Heart left ventricle (tissue), 16 donors: ENCODE measurements at regions not wholly inside any gene's neighbourhood (a gene's known extent, or its start where the extent isn't known, plus 50 kb on each side); places are given as distances from the start of the nearest gene placed in this dataset.

ENCODE experiments used
- ATAC-seq, 4 donors: fragments of 200-7000 bp; cut with Tn5 transposase; one replicate each; pipeline ENCODE4 v1.9.1; 2020 to 2022; ENCODE audit warnings: moderate library complexity in 4 of 4, mild to moderate bottlenecking in 3 of 4, moderate number of reproducible peaks in 1 of 4
- DNase-seq, 5 donors: peaks; one replicate each; pipeline ENCODE4 v3.0.0-alpha.2; 2020
- H3K27ac ChIP-seq, 12 donors: fragments of 200-600 bp; sonication (generic) in 4 of 12; one replicate each; pipeline versions ENCODE4 v1.5.0 to v1.8.0; 2016 to 2022; ENCODE audit warnings: mild to moderate bottlenecking in 2 of 12
- H3K27me3 ChIP-seq, 9 donors: fragments of 200-600 bp; sonication (generic) in 2 of 9; one replicate each; pipeline versions ENCODE4 v1.5.1 to v1.8.0; 2016 to 2022; ENCODE audit warnings: mild to moderate bottlenecking in 3 of 9
- H3K36me3 ChIP-seq, 9 donors: fragments of 200-600 bp; sonication (generic) in 2 of 9; one replicate each; pipeline versions ENCODE4 v1.5.0 to v1.8.0; 2018 to 2022; ENCODE audit warnings: mild to moderate bottlenecking in 2 of 9
- H3K4me1 ChIP-seq, 12 donors: fragments of 200-600 bp; sonication (generic) in 4 of 12; one replicate each; pipeline versions ENCODE4 v1.5.0 to v1.8.0; 2016 to 2022; ENCODE audit warnings: mild to moderate bottlenecking in 3 of 12
- H3K4me3 ChIP-seq, 12 donors: fragments of 200-600 bp; sonication (generic) in 4 of 12; one replicate each; pipeline versions ENCODE4 v1.5.0 to v1.8.0; 2017 to 2022; ENCODE audit warnings: mild to moderate bottlenecking in 9 of 12, moderate library complexity in 4 of 12
- H3K9me3 ChIP-seq, 12 donors: fragments of 200-600 bp; sonication (generic) in 4 of 12; one replicate each; pipeline versions ENCODE4 v1.5.0 to v1.8.0; 2016 to 2022; ENCODE audit warnings: mild to moderate bottlenecking in 1 of 12
- POLR2A ChIP-seq, 2 donors: fragments of 450-650 bp; IDR thresholded peaks; one replicate each; pipeline ENCODE4 v1.6.1; 2017; ENCODE audit warnings: antibody characterized with exemption in 2 of 2, mild to moderate bottlenecking in 2 of 2, moderate library complexity in 2 of 2
- WGBS, 4 donors: extraction: QIAGEN DNeasy Blood & Tissue Kit in 2 of 4; methylation state at CpG; one replicate each; pipeline versions ENCODE4 v1.1.5 to v1.1.7; 2013 to 2018; 5-methylcytosine and 5-hydroxymethylcytosine counted together
- intact Hi-C, 10 donors: fragments of 100-400 bp; cut with DNase I; formaldehyde crosslinking; loops; one replicate each; pipeline versions ENCODE4 v1.11.1 to v1.14.2; 2022
- TF ChIP-seq, protein P1 (sequence below), 12 donors: fragments of 200-600 bp; sonication (generic) in 4 of 12; IDR thresholded peaks; one replicate each; pipeline versions ENCODE4 v1.5.0 to v1.8.0; 2018 to 2022; ENCODE audit warnings: antibody characterized with exemption in 12 of 12, mild to moderate bottlenecking in 5 of 12
- donor health status: ischemic (EF 13 %, LVEDD 7.1; RV severe dilation, severe dysfunction).
- donor health status: healthy with polysubstance abuse.
- donor health status: DM: no; HTN: yes; CAD: no.
- donor health status: DM: no; HTN: no; CAD: no.
- donor health status: ischemic (EF 25% LVEDD 6.9; RV normal size, moderate dysfunction).
- donor health status: ischemic (EF 25% LVEDD 5.7; RV mildly dilated, moderate dysfunction).
- donor health status: healthy.
- donor health status: DM: yes; HTN: yes; CAD: no.
- donor health status: ischemic (EF 35%, LVEDD 5.7; RV mildly dilated, moderate dysfunction).
- donor health status: nonischemic (EF 11% LVEDD 7.7; RV severe dilation, severe dysfunction).
- donor health status: DM: yes; HTN: yes; CAD: no.
- donor health status: PGD.
- donor health status: ischemic (EF 29% LVEDD 5.4; RV normal size, mild dysfunction).
- donor health status: nonischemic (EF 23%, LVEDD 6.1; RV moderate dilation, normal function).

DNA sequence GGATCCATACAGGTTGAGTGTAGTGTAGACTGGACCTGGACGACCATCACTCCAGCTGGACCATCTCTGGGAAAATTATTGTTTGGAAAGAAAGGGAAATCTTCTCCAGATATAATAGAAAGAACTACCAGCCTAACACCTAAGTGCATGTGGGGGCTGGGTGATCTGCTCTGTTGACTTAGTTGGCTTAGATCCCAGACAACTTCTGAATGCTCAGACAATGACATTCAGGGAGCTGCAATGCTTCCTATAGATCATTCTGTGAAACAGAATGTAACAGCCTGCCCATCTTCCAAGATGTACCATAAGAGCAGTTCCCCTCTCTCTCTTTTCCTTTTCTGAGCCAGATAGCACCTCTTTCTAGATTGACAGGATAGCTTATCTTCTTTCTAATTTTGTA, 572.8 kb upstream of the STXBP6 start:
- no peak overlapping the region for H3K27ac ChIP-seq
- H3K4me3 ChIP-seq, result no peak overlapping the region
- no peaks in the 10 kb centered on the region for H3K27me3 ChIP-seq
- DNase-seq (no peak), ATAC-seq (no peak)
- no peaks in the 10 kb centered on the region for H3K4me1 ChIP-seq
- no peak for TF ChIP-seq POLR2A (IDR thresholded peaks at IDR 0.05)
- TF ChIP-seq, protein P1, sequence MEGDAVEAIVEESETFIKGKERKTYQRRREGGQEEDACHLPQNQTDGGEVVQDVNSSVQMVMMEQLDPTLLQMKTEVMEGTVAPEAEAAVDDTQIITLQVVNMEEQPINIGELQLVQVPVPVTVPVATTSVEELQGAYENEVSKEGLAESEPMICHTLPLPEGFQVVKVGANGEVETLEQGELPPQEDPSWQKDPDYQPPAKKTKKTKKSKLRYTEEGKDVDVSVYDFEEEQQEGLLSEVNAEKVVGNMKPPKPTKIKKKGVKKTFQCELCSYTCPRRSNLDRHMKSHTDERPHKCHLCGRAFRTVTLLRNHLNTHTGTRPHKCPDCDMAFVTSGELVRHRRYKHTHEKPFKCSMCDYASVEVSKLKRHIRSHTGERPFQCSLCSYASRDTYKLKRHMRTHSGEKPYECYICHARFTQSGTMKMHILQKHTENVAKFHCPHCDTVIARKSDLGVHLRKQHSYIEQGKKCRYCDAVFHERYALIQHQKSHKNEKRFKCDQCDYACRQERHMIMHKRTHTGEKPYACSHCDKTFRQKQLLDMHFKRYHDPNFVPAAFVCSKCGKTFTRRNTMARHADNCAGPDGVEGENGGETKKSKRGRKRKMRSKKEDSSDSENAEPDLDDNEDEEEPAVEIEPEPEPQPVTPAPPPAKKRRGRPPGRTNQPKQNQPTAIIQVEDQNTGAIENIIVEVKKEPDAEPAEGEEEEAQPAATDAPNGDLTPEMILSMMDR (IDR thresholded peaks at IDR 0.05), result no peak
- WGBS, 4 donors, result 23 to 55% (median 26%) methylated on average over 1 of the region's 1 CpG
- intact Hi-C loops, result no loop called here
- no peaks in the 10 kb centered on the region for H3K36me3 ChIP-seq
- H3K9me3 ChIP-seq, result peaks cover 0 to 12% (median 0%) of the 10 kb centered on the region in 12 donors

DNA sequence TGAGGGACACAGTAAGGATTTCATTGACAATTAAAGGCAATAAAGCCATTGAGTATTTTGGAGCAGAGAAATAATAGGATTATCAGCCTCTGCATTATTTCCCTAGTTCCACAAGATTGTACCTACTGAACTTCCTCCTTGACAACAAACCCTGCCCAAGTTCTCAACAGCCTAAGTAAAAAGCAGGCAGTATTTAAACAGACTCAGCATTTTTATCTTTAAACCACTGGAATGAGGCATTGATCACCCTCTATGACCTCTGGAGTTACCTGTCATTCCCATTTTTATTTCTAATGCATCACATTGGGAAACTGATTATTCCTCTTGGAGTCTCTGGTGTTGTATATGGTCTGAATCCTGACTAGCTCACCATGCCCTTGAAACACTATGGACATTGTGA, 570.6 kb upstream of the STXBP6 start:
- Histone ChIP-seq H3K4me3 (no peak overlapping the region), H3K9me3 (peaks cover 0 to 33% (median 0%) of the 10 kb centered on the region in 12 donors), H3K36me3 (no peaks in the 10 kb centered on the region), H3K27me3 (no peaks in the 10 kb centered on the region), H3K27ac (no peak overlapping the region), H3K4me1 (no peaks in the 10 kb centered on the region)
- TF ChIP-seq POLR2A (IDR thresholded peaks at IDR 0.05), result no peak
- TF ChIP-seq, protein P1 (IDR thresholded peaks at IDR 0.05), result no peak
- intact Hi-C loops, result no loop called here
- DNase-seq (no peak), ATAC-seq (no peak)

DNA sequence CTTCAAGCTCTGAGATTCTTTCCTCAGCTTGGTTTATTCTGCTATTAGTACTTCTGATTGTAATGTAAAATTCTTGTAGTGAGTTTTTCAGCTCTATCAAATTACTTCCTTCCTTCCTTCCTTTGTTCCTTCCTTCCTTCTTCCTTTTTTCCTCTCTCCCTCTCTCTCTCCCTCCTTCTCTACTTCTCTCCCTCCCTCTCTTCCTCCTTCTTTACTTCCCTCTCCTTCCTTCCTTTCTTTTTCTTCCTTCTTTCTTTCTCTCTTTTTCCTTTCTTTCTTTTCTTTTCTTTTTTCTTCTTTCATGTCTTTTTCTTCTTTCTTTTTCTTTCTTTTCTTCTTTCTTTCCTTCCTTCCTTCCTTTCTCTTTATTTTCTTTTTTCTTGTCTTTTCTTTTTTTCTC, 565.2 kb upstream of the STXBP6 start:
- Histone ChIP-seq H3K9me3 (peaks cover 0 to 53% (median 0%) of the 10 kb centered on the region in 12 donors), H3K4me1 (no peaks in the 10 kb centered on the region), H3K4me3 (no peak overlapping the region), H3K36me3 (no peaks in the 10 kb centered on the region), H3K27me3 (no peaks in the 10 kb centered on the region), H3K27ac (no peak overlapping the region)
- intact Hi-C loops, result no loop called here
- ATAC-seq (no peak), DNase-seq (no peak)
- no peak for TF ChIP-seq POLR2A (IDR thresholded peaks at IDR 0.05)
- TF ChIP-seq, protein P1 (IDR thresholded peaks at IDR 0.05), result no peak

DNA sequence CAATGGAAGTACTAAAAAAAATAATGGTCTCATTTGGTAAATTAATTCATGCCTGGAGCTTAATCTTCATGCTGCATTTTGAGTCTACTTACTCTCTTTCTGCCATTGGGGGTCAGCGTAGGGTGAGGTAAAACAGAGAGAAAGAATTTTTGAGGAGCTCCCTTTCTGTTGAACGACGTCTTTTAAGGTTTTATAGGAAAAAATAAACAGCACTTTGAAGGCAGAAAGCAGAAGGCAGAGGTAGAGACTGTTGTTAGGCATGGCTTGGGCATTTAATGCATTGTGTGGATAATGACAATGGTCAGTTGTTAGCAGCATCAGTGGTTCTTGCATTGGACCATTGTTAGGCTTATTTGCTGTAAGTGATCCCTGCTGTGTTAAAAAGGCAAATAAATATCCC, 557.2 kb upstream of the STXBP6 start:
- 25 to 37% (median 26%) methylated on average over 3 of the region's 3 CpGs for WGBS, 4 donors
- Histone ChIP-seq H3K27me3 (no peaks in the 10 kb centered on the region), H3K27ac (no peak overlapping the region), H3K36me3 (no peaks in the 10 kb centered on the region), H3K9me3 (peaks cover 0 to 10% (median 0%) of the 10 kb centered on the region in 12 donors), H3K4me3 (no peak overlapping the region), H3K4me1 (no peaks in the 10 kb centered on the region)
- DNase-seq, result no peak
- intact Hi-C loops, result no loop called here
- no peak for ATAC-seq
- TF ChIP-seq, protein P1 (IDR thresholded peaks at IDR 0.05), result no peak
- TF ChIP-seq POLR2A (IDR thresholded peaks at IDR 0.05), result no peak
